ENCODE measurements at regions not wholly inside any gene's neighbourhood (a gene's known extent, or its start where the extent isn't known, plus 50 kb on each side); places are given as distances from the start of the nearest gene placed in this dataset.

GRCh38 chr6:159099961-159100360 is 55.2 kb upstream of the TAGAP start:
- no peak for TF ChIP-seq EZH2phosphoT487 (IDR thresholded peaks at IDR 0.05; ENCODE audit: unreplicated experiment)
- no peak for TF ChIP-seq CTCF (conservative IDR thresholded peaks at IDR 0.05; ENCODE audit: low read depth in 2 of 2)
- TF ChIP-seq POLR2AphosphoS5 (IDR thresholded peaks at IDR 0.05; ENCODE audit: low read depth) = no peak
- no peak for TF ChIP-seq EZH2 (IDR thresholded peaks at IDR 0.05; ENCODE audit: low read depth, unreplicated experiment)
- no peak for TF ChIP-seq ETS1 (IDR thresholded peaks at IDR 0.05)
- no peak for TF ChIP-seq ZNF462 (CRISPR knock-in tag; IDR thresholded peaks at IDR 0.05)
- TF ChIP-seq CREB1 (CRISPR knock-in tag; IDR thresholded peaks at IDR 0.05; ENCODE audit: low read depth) = no peak
- TF ChIP-seq ZNF114 (CRISPR knock-in tag; IDR thresholded peaks at IDR 0.05) = no peak
- TF ChIP-seq REST (IDR thresholded peaks at IDR 0.05; ENCODE audit: unreplicated experiment) = no peak

Measured in GM23338 (cell line).